PC-3 (cell line): ENCODE measurements at regions not wholly inside any gene's neighbourhood (a gene's known extent, or its start where the extent isn't known, plus 50 kb on each side); places are given as distances from the start of the nearest gene placed in this dataset.

ENCODE experiments used
- EZH2 ChIP-seq: fragments of 300-600 bp; sonication (generic); IDR thresholded peaks from one replicate; pipeline ENCODE4 v1.6.1; 2017; ENCODE audit warnings: antibody characterized with exemption, mild to moderate bottlenecking, low read length; ENCODE audit not compliant: unreplicated experiment
- EZH2phosphoT487 ChIP-seq: fragments of 300-600 bp; sonication (generic); IDR thresholded peaks from 2 replicates; pipeline ENCODE4 v1.6.1; 2018; ENCODE audit warnings: mild to moderate bottlenecking, antibody characterized with exemption, low read length, borderline replicate concordance
- TF ChIP-seq, protein P1 (sequence below): fragments of 300-600 bp; sonication (generic); conservative IDR thresholded peaks from 2 replicates; pipeline ENCODE4 v1.5.1; 2017; ENCODE audit warnings: antibody characterized with exemption, low read depth, mild to moderate bottlenecking, low read length

- TF ChIP-seq, protein P1, sequence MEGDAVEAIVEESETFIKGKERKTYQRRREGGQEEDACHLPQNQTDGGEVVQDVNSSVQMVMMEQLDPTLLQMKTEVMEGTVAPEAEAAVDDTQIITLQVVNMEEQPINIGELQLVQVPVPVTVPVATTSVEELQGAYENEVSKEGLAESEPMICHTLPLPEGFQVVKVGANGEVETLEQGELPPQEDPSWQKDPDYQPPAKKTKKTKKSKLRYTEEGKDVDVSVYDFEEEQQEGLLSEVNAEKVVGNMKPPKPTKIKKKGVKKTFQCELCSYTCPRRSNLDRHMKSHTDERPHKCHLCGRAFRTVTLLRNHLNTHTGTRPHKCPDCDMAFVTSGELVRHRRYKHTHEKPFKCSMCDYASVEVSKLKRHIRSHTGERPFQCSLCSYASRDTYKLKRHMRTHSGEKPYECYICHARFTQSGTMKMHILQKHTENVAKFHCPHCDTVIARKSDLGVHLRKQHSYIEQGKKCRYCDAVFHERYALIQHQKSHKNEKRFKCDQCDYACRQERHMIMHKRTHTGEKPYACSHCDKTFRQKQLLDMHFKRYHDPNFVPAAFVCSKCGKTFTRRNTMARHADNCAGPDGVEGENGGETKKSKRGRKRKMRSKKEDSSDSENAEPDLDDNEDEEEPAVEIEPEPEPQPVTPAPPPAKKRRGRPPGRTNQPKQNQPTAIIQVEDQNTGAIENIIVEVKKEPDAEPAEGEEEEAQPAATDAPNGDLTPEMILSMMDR = no peak
- TF ChIP-seq EZH2 (no peak), EZH2phosphoT487 (no peak)
Observed at GRCh38 chrX:40333344-40333743, 235.6 kb upstream of the BCOR start.
